Thyroid gland (tissue), 4 donors: ENCODE measurements at regions not wholly inside any gene's neighbourhood (a gene's known extent, or its start where the extent isn't known, plus 50 kb on each side); places are given as distances from the start of the nearest gene placed in this dataset.

Experiments used
- POLR2A ChIP-seq, 2 donors: fragments of 450-650 bp; IDR thresholded peaks; one replicate each; pipeline ENCODE4 v1.6.1; 2017; ENCODE audit warnings: antibody characterized with exemption in 2 of 2, mild to moderate bottlenecking in 2 of 2, moderate library complexity in 1 of 2
- TF ChIP-seq, protein P1 (sequence below), 6 experiments: fragments of 200-600 bp in 3 of 6; fragments of 450-650 bp in 3 of 6; sonication (generic) in 3 of 6; IDR thresholded peaks; one replicate each; pipeline ENCODE4 v1.5.1; 2016 to 2019; ENCODE audit warnings: antibody characterized with exemption in 6 of 6, mild to moderate bottlenecking in 2 of 6, inconsistent platforms in 1 of 6, moderate library complexity in 1 of 6

DNA sequence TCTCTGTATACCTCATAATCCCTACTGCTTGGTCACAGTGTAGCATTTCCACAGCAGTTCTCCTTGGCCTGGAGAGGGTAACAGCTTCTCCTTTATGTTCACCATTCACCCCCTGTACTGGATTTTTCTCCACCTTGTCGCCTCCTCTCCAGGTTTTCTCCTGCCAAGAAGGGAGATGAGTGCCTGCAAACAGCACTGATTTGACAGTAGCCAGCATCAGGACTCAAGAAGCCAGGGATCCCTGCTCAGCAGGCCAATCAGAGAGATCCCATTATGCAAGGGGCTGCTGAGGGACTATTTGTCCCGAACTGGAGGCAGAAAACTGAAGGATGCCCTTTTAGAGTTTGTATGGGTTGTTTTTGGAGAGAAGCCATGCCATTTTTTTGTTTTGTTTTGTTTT is 68.6 kb upstream of the RIPOR2 start:
- TF ChIP-seq, protein P1, sequence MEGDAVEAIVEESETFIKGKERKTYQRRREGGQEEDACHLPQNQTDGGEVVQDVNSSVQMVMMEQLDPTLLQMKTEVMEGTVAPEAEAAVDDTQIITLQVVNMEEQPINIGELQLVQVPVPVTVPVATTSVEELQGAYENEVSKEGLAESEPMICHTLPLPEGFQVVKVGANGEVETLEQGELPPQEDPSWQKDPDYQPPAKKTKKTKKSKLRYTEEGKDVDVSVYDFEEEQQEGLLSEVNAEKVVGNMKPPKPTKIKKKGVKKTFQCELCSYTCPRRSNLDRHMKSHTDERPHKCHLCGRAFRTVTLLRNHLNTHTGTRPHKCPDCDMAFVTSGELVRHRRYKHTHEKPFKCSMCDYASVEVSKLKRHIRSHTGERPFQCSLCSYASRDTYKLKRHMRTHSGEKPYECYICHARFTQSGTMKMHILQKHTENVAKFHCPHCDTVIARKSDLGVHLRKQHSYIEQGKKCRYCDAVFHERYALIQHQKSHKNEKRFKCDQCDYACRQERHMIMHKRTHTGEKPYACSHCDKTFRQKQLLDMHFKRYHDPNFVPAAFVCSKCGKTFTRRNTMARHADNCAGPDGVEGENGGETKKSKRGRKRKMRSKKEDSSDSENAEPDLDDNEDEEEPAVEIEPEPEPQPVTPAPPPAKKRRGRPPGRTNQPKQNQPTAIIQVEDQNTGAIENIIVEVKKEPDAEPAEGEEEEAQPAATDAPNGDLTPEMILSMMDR (IDR thresholded peaks at IDR 0.05): no peak
- TF ChIP-seq POLR2A (IDR thresholded peaks at IDR 0.05): no peak
